RWPE2 (cell line): ENCODE measurements at regions not wholly inside any gene's neighbourhood (a gene's known extent, or its start where the extent isn't known, plus 50 kb on each side); places are given as distances from the start of the nearest gene placed in this dataset.

Experiments used
- ATAC-seq: fragments of 200-7000 bp; cut with Tn5 transposase; 3 replicates; pipeline ENCODE4 v1.9.1; 2021; ENCODE audit warnings: low read depth
- DNase-seq: peaks from one replicate; pipeline ENCODE4 v3.0.0-alpha.2; 2020; ENCODE audit warnings: low spot score
- H3K27ac ChIP-seq: fragments of 450-650 bp; 2 replicates; pipeline ENCODE4 v1.5.1; 2017; ENCODE audit warnings: mild to moderate bottlenecking; ENCODE audit not compliant: poor library complexity, severe bottlenecking
- H3K27me3 ChIP-seq: fragments of 250-450 bp; sonication (Bioruptor Pico); 2 replicates; pipeline ENCODE4 v1.5.1; 2021; ENCODE audit warnings: mild to moderate bottlenecking, moderate library complexity; ENCODE audit not compliant: insufficient read depth, poor library complexity, severe bottlenecking
- H3K36me3 ChIP-seq: fragments of 250-450 bp; sonication (Bioruptor Pico); 2 replicates; pipeline ENCODE4 v1.5.1; 2020; ENCODE audit warnings: low read depth, mild to moderate bottlenecking, moderate library complexity
- H3K4me1 ChIP-seq: fragments of 250-450 bp; sonication (Bioruptor Pico); 2 replicates; pipeline ENCODE4 v1.5.1; 2021; ENCODE audit warnings: mild to moderate bottlenecking, moderate library complexity; ENCODE audit not compliant: insufficient read depth, poor library complexity, severe bottlenecking
- H3K4me3 ChIP-seq: fragments of 250-450 bp; sonication (Bioruptor Pico); 2 replicates; pipeline ENCODE4 v1.5.1; 2021; ENCODE audit warnings: mild to moderate bottlenecking, moderate library complexity; ENCODE audit not compliant: severe bottlenecking
- H3K9me3 ChIP-seq: fragments of 250-450 bp; sonication (Bioruptor Pico); 2 replicates; pipeline ENCODE4 v1.5.1; 2021; ENCODE audit warnings: mild to moderate bottlenecking, moderate library complexity; ENCODE audit not compliant: severe bottlenecking
- CTCF ChIP-seq: fragments of 450-650 bp; IDR thresholded peaks from one replicate; pipeline ENCODE4 v1.5.1; 2017; ENCODE audit warnings: mild to moderate bottlenecking, moderate library complexity; ENCODE audit not compliant: poor library complexity, severe bottlenecking

- TF ChIP-seq CTCF: no peak
- no peaks in the 10 kb centered on the region for H3K4me1 ChIP-seq
- no peaks in the 10 kb centered on the region for H3K9me3 ChIP-seq
- H3K27me3 ChIP-seq: peaks cover 3% of the 10 kb centered on the region
- no peak overlapping the region for H3K4me3 ChIP-seq
- no peak overlapping the region for H3K27ac ChIP-seq
- no peaks in the 10 kb centered on the region for H3K36me3 ChIP-seq
- no peak for DNase-seq
- no peak for ATAC-seq
These were observed 415.3 kb upstream of the PRKCQ start for GRCh38 chr10:6995341-6995740.

- TF ChIP-seq CTCF: no peak
- H3K4me3 ChIP-seq: no peak overlapping the region
- DNase-seq (no peak), ATAC-seq (no peak)
- no peaks in the 10 kb centered on the region for H3K27me3 ChIP-seq
- H3K9me3 ChIP-seq: no peaks in the 10 kb centered on the region
- no peaks in the 10 kb centered on the region for H3K4me1 ChIP-seq
- H3K36me3 ChIP-seq: no peaks in the 10 kb centered on the region
- H3K27ac ChIP-seq: no peak overlapping the region
These were observed 410.8 kb upstream of the PRKCQ start for GRCh38 chr10:6990891-6991290.

GRCh38 chr10:6988654-6989053 lies 408.6 kb upstream of the PRKCQ start:
- no peaks in the 10 kb centered on the region for H3K27me3 ChIP-seq
- ATAC-seq (no peak), DNase-seq (no peak)
- no peaks in the 10 kb centered on the region for H3K9me3 ChIP-seq
- no peak overlapping the region for H3K27ac ChIP-seq
- no peak overlapping the region for H3K4me3 ChIP-seq
- no peaks in the 10 kb centered on the region for H3K36me3 ChIP-seq
- no peaks in the 10 kb centered on the region for H3K4me1 ChIP-seq
- TF ChIP-seq CTCF: no peak

- Histone ChIP-seq H3K9me3 (no peaks in the 10 kb centered on the region), H3K36me3 (no peaks in the 10 kb centered on the region), H3K27ac (no peak overlapping the region), H3K4me3 (no peak overlapping the region), H3K27me3 (no peaks in the 10 kb centered on the region), H3K4me1 (no peaks in the 10 kb centered on the region)
- ATAC-seq: no peak
- TF ChIP-seq CTCF: no peak
- no peak for DNase-seq
These were observed 407.5 kb upstream of the PRKCQ start for GRCh38 chr10:6987536-6987945.

- no peak for DNase-seq
- TF ChIP-seq CTCF: no peak
- ATAC-seq: no peak
- Histone ChIP-seq H3K4me3 (no peak overlapping the region), H3K4me1 (no peaks in the 10 kb centered on the region), H3K27me3 (no peaks in the 10 kb centered on the region), H3K27ac (no peak overlapping the region), H3K36me3 (no peaks in the 10 kb centered on the region), H3K9me3 (no peaks in the 10 kb centered on the region)
These were observed 406.9 kb upstream of the PRKCQ start for GRCh38 chr10:6986927-6987326.
